ENCODE measurements at regions not wholly inside any gene's neighbourhood (a gene's known extent, or its start where the extent isn't known, plus 50 kb on each side); places are given as distances from the start of the nearest gene placed in this dataset.

GRCh38 chr12:30345744-30346471, 349.8 kb downstream of the IPO8 start:
- TF ChIP-seq, protein P1, sequence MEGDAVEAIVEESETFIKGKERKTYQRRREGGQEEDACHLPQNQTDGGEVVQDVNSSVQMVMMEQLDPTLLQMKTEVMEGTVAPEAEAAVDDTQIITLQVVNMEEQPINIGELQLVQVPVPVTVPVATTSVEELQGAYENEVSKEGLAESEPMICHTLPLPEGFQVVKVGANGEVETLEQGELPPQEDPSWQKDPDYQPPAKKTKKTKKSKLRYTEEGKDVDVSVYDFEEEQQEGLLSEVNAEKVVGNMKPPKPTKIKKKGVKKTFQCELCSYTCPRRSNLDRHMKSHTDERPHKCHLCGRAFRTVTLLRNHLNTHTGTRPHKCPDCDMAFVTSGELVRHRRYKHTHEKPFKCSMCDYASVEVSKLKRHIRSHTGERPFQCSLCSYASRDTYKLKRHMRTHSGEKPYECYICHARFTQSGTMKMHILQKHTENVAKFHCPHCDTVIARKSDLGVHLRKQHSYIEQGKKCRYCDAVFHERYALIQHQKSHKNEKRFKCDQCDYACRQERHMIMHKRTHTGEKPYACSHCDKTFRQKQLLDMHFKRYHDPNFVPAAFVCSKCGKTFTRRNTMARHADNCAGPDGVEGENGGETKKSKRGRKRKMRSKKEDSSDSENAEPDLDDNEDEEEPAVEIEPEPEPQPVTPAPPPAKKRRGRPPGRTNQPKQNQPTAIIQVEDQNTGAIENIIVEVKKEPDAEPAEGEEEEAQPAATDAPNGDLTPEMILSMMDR (conservative IDR thresholded peaks at IDR 0.05), result no peak
- Mint-ChIP-seq H3K4me3 (no peak overlapping the region), H3K9me3 (peaks cover 4% of the 10 kb centered on the region), H3K27ac (no peak overlapping the region), H3K36me3 (no peaks in the 10 kb centered on the region), H3K4me1 (ENCODE audit: unreplicated experiment) (no peaks in the 10 kb centered on the region), H3K27me3 (no peaks in the 10 kb centered on the region)
- DNase-seq (ENCODE audit: extremely low spot score, unreplicated experiment), result no peak

DNA sequence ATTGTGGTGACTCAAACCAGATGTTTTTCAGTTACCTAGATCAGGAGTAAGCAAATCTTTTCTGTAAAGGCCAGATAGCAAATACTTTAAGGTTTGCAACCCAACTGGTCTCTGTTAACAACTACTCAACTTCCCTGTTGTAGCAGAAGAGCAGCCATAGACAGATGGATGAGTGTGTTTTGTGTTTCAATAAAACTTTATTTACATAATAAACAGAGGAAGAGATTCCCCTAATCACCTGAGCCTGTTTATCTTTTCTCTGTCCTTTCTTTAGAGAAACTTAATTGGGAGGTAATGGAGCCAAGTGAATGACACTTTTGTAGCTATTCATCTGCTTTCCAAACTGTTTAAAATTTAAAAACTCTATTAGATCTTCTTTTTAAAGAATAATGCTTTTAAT, 365.1 kb downstream of the IPO8 start:
- DNase-seq (ENCODE audit: extremely low spot score, unreplicated experiment), result no peak
- TF ChIP-seq, protein P1 (conservative IDR thresholded peaks at IDR 0.05), result no peak
- Mint-ChIP-seq H3K4me1 (ENCODE audit: unreplicated experiment) (no peaks in the 10 kb centered on the region), H3K36me3 (no peaks in the 10 kb centered on the region), H3K4me3 (no peak overlapping the region), H3K27ac (no peak overlapping the region), H3K27me3 (peaks cover 4% of the 10 kb centered on the region), H3K9me3 (peaks cover 3% of the 10 kb centered on the region)

DNA sequence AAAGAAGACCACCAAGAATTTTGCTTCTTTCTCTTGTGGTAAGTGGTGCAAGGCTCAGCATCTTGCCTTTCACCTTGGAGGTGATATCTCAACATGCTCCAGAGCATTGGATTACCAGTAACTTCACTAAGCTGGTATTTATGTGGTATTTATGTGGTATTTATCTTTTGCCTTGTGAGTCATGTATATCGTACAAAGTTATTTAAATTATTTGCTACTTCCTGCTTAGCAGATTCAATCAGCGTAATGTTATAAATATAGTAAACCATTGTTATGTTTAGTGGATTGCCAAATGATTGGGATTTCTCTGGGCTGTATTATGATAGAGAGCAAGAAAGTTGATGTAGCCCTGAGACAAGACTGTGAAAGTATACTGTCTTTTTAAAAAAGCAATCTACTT, 366.4 kb downstream of the IPO8 start:
- peaks cover 4% of the 10 kb centered on the region for H3K27me3 Mint-ChIP-seq
- H3K27ac Mint-ChIP-seq, result no peak overlapping the region
- no peak overlapping the region for H3K4me3 Mint-ChIP-seq
- H3K4me1 Mint-ChIP-seq (ENCODE audit: unreplicated experiment), result no peaks in the 10 kb centered on the region
- TF ChIP-seq, protein P1 (conservative IDR thresholded peaks at IDR 0.05), result no peak
- H3K36me3 Mint-ChIP-seq, result no peaks in the 10 kb centered on the region
- no peak for DNase-seq (ENCODE audit: extremely low spot score, unreplicated experiment)
- peaks cover 3% of the 10 kb centered on the region for H3K9me3 Mint-ChIP-seq

DNA sequence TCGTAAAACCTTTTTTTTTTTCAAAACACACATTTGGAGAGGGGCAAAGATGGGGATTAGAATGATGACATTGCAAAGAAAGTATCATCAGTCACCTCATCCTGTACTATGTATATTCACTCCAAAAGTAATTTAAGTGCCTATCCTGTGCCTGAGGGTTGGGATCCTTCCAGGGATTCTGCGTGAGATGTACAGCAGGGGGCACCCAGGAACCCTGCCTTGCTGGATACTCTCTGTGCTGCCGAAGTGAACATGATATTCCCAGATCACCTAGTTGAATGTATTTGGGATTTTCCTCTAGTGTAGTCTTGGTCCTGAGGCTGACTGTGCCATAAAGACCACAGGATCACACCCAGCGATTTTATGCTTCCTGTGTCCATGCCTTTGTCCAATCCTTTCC, 372.7 kb downstream of the IPO8 start:
- no peak overlapping the region for H3K27ac Mint-ChIP-seq
- DNase-seq (ENCODE audit: extremely low spot score, unreplicated experiment), result no peak
- no peaks in the 10 kb centered on the region for H3K4me1 Mint-ChIP-seq (ENCODE audit: unreplicated experiment)
- peaks cover 5% of the 10 kb centered on the region for H3K9me3 Mint-ChIP-seq
- no peaks in the 10 kb centered on the region for H3K27me3 Mint-ChIP-seq
- TF ChIP-seq, protein P1 (conservative IDR thresholded peaks at IDR 0.05), result no peak
- no peak overlapping the region for H3K4me3 Mint-ChIP-seq
- no peaks in the 10 kb centered on the region for H3K36me3 Mint-ChIP-seq

GRCh38 chr12:30320561-30320960, 375.1 kb downstream of the IPO8 start:
- Mint-ChIP-seq H3K27me3 (no peaks in the 10 kb centered on the region), H3K4me1 (ENCODE audit: unreplicated experiment) (no peaks in the 10 kb centered on the region), H3K27ac (no peak overlapping the region), H3K9me3 (peaks cover 5% of the 10 kb centered on the region), H3K4me3 (no peak overlapping the region), H3K36me3 (no peaks in the 10 kb centered on the region)
- TF ChIP-seq, protein P1 (conservative IDR thresholded peaks at IDR 0.05), result no peak
- DNase-seq (ENCODE audit: extremely low spot score, unreplicated experiment), result no peak
